ENCODE measurements at regions not wholly inside any gene's neighbourhood (a gene's known extent, or its start where the extent isn't known, plus 50 kb on each side); places are given as distances from the start of the nearest gene placed in this dataset.

GRCh38 chr20:63127700-63128364 is 88.1 kb downstream of the YTHDF1 start:
- no peak for DNase-seq

GRCh38 chr20:63126876-63127699 is 88.8 kb downstream of the YTHDF1 start:
- DNase-seq = no peak

DNA sequence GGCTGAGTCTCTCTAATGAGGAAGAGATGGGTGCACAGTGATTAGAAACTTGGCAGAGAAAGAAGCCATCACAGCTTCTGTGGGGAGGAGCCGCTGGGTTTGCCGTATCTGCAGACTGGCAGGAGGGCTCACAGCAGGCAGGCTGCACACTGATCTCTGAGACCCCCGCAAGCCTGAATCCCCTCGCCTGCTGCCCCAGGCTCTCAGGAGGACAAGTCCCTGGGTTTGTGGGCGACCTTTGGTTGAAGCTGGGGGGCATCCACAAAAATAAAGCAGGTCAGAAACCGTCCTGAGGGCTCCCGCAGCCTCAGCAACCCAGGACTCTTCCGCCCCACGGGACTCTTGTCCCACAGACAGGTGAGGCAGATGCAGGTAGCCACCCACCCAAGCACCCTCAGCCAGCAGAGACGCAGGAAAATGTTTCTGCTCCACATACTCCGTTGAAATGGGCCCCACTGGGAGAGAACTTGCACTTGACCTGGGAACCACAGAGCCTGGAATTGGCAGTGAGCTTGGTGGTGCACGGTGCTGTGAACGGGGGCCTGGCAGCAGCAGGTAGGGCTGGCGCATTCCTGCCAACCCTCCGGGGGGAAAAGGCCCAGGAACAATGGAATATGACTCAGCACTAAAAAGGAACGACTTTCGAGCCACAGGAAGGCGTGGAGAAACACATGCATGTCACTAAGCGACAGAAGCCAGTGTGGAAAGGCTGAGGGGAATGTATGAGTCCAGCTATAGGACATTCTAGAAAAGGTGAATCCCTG is 89.9 kb downstream of the YTHDF1 start:
- no peak for DNase-seq

- DNase-seq = peak; percentile 22
These were observed 90.4 kb downstream of the YTHDF1 start for GRCh38 chr20:63125581-63125837.

DNA sequence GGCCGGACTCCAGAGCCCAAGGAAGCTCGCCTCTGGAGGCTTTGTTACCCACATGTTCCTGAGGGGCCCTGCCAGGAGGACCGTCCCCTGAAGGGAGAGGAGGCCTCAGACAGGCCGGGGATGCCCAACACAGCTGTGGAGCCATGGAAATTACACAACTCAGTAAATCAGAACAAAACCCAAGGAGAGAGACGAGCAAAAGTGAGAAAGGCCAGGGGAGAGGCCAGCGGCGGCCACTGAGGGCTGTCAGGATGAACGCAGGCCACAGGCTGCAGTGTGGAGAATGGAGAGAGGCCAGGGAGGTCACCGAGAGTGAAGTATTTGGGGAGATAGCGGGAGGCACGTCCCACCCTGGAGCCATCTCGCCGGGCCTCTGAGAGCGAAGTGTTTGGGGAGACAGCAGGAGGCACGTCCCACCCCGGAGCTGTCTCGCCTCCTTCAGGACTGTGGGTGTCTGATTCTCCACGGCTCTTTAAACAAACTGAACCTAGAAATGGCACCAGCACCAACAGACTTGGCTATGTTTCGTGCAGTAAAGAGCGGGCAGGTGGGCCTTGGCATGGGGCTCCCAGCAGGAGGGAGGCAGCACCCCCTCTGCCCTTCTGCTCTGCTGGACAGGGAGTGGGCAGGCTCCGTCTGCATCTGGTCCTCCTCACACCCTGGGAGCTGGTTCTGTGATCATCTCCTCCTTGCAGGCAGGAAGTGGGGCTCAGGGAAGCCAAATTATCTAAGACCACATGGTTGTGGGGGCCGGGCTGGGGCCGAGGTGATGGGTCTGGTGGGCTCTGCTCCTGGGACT is 91.0 kb downstream of the YTHDF1 start:
- DNase-seq = no peak

DNA sequence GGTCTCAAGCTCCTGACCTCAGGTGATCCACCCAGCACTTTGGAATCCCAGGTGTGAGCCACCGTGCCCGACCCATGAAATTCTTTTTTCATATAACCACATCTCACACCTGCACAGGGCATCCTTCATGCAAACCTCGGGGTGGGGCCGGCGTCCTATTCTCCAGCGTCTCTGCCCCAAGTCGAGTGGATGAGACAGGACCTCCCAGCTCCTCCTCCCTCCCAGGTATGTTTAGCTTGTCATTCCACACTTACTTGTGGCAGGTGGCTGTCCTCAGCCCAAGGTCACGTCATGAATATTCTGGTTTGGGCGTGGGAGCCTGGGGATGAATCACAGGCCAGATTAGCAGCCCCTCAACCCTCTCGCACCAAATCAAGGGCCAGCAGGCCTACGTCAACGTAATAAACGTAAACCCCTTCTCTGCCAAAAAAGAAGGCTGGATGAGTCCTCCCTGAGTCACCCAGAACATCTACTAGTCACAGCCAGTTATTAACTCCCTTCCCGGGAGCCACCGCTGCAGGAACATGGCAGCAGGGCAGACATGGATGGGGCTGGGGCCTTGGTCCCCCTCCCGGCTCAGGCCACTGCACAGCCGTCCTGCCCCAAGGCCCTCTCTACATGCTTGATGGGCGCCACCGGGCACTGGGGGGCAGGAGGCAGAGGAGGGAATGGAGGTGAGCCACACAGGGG is 91.7 kb downstream of the YTHDF1 start:
- no peak for DNase-seq

- DNase-seq = no peak
These were observed 92.6 kb downstream of the YTHDF1 start for GRCh38 chr20:63123331-63123741.

GRCh38 chr20:63122626-63123025 is 93.3 kb downstream of the YTHDF1 start:
- no peak for DNase-seq

DNA sequence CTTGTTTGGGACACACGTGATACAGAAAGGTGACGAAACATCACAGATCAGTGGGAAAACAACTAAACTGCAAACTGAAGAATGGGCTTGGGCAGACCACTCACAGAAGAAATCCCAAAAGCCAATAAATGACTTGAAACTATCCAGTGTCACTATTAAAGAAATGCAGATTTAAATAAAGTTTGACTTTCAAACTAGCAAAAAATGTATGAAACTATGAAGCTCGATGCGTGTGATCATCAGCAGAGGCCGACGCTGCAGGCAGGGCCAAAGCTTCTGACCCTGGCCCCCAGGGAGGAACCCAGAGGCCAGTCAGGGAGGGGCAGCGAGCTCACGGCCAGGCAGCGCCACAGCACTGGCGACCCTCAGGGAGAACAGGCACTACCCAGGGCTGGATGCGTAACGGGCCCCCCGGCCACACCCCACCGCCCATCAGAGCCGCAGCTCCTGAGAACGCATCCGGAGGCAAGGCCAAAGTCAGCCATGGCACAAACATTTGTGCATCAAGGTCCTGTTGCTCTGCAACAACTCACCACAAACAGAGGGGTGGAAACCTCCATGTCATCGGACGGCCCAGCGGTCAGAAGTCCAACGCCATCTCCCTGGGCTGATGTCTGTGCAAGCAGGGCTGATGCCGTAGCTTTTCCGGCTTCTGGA is 94.1 kb downstream of the YTHDF1 start:
- no peak for DNase-seq

GRCh38 chr20:63121246-63121645 is 94.7 kb downstream of the YTHDF1 start:
- no peak for DNase-seq

DNA sequence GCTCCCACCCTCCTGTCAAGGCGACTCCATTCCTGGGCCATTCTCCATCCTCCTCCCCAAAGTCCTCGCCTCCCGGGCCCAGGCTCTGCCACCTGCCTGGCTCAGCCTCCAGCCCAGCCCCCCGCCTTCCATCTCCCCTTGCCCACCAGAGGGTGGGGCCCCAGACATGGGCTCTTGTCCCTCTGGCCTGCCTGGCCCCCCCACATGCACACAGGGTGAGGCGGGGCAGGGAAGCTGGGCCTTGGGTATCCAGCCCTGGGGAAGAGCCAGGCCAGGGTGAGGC is 95.2 kb downstream of the YTHDF1 start:
- no peak for DNase-seq

- DNase-seq = no peak
These were observed 95.7 kb downstream of the YTHDF1 start for GRCh38 chr20:63119963-63120807.

DNA sequence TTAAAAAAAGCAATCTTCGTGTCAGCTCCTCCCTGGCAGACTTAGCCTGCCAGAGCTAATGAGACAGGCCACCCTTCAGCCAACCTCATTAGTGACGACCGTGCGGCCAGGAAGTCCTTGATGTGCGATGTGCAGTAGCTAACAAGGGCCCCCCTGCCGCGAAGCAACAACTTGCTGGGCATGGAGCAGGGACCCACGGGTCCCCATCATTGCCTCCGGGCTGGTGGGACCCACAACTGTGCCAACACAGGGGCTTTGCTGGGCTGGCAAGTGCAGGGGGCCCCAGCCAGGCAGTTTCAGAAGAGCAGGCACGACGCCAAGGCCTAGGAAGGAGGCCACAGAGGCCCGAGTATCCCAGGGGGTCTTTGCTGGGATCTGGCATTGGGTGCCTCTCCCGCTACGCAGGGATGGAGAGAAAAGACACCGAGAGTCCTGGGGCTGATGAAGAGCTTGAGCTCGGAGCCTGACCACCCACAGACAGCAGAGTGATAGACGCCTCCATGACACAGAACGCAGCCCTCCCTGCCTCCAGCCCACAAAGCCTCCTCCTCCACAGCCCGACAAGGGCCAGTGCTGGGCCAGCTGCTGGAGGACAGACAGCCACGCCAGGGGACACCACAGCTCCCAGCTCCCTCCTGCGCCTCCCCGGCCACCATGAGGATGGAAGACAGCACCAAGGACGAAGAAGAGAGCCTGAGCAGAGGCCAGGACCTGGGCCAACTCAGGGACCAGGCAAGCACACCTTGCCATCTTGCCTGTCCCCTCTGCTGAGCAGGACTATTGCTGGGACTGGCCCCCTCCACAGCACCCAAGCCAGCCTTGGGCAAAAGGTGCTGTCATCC is 96.6 kb downstream of the YTHDF1 start:
- no peak for DNase-seq

DNA sequence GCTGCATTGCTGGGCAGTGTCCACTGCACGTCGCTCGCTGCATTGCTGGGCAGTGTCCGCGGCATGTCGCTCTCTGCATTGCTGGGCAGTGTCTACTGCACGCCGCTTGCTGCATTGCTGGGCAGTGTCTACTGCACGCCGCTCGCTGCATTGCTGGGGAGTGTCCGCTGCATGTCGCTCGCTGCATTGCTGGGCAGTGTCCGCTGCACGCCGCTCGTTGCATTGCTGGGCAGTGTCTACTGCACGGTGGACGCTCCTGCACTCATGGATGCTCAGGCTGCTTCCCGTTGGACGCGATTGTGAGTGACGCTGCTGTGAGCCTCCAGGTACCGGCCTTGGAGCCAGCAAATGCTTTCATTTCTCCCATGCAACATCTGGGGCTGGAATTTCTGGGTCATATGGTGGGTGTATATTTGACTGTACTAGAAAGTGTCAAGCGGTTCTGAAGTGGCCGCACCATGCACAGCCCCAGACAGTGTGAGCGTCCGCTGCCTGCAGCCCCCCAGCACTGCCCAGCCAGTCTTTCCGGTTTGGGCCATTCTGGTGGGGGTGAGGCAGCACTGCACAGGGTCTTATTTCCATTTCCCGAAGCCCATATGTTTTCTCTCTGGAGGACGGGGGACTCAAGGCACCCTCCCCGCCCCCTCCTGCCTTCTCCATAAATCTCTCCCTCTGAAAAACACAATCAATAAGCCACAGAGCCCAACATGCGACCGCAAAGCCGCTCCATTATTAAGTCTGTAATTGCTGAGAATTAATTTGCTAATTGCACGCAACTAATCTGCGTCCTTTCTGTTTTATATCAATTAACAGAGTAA is 97.4 kb downstream of the YTHDF1 start:
- DNase-seq = no peak

DNA sequence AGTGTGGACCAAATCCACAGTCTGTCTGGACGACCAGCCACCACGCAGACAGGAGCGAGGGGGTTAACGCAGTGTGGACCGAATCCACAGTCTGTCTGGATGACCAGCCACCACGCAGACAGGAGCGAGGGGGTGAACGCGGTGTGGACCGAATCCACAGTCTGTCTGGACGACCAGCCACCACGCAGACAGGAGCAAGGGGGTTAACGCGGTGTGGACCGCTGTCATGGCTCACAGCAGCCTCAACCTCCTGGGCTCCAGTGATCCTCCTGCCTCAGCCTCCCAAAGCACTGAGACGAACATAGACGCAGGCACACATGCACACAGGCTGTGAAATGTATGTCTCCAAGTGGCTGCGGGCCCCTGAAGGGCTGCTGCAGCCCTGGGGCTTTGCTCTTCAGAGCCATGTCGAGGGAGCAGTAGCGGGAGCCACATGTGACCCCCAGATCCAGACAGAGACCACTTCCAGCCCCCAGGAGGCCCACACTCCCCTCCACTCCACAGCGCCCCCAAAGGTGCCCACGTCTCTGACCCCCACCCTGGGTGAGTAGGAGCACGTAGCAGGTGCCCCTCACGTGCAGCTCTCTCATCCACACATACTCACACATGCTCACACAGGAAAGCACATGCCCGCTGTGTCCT is 98.1 kb downstream of the YTHDF1 start:
- no peak for DNase-seq

- no peak for DNase-seq
These were observed 98.8 kb downstream of the YTHDF1 start for GRCh38 chr20:63117151-63117550.

DNA sequence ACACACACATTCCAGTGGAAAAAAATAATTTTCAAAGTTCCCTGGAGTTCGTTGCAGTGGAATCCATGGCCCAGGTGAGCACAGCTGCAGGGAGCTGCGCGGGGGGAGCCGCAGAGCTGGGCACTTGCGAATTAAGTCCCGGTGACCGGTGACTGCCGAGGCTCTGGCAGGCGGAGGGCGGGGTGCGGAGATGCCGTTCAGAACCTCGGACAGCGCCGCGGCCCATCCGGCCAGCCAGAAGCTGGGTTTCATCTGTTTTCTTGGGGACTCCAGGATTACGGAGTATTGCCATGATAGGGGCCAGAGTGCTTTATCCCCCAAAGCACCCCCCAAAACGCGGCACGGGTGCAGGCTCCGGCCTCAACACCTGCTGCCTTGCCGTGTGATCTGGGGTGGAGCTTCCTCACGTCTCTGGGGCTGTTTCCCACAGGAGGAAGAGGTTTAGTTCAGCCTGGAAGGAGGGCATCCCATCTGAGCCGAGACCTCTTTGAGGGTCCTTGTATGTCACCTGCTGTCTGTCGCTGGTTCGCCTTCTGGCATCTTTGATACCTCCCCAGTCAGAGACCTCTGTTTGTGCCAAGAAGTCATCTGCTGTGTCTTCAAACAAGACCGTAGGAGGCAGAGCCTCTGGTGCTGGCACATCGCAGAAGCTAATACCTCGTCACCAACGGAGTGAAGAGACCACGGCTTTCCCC is 99.4 kb downstream of the YTHDF1 start:
- DNase-seq = no peak
